ENCODE measurements at regions not wholly inside any gene's neighbourhood (a gene's known extent, or its start where the extent isn't known, plus 50 kb on each side); places are given as distances from the start of the nearest gene placed in this dataset.

- Mint-ChIP-seq H3K36me3 (ENCODE audit: low read depth) (no peaks in the 10 kb centered on the region), H3K27ac (ENCODE audit: unreplicated experiment) (no peak overlapping the region), H3K9me3 (ENCODE audit: low read depth) (no peaks in the 10 kb centered on the region), H3K4me1 (ENCODE audit: low read depth) (peaks cover 4% of the 10 kb centered on the region), H3K27me3 (ENCODE audit: low read depth) (no peaks in the 10 kb centered on the region), H3K4me3 (ENCODE audit: unreplicated experiment) (no peak overlapping the region)
- no peak for DNase-seq (ENCODE audit: low spot score)
- TF ChIP-seq CTCF (IDR thresholded peaks at IDR 0.05), result no peak
Observed at GRCh38 chr3:148168347-148168746, 529.4 kb upstream of the AGTR1 start.

- TF ChIP-seq CTCF (IDR thresholded peaks at IDR 0.05), result no peak
- DNase-seq (ENCODE audit: low spot score), result no peak
- Mint-ChIP-seq H3K27ac (ENCODE audit: unreplicated experiment) (no peak overlapping the region), H3K4me3 (ENCODE audit: unreplicated experiment) (no peak overlapping the region), H3K9me3 (ENCODE audit: low read depth) (no peaks in the 10 kb centered on the region), H3K36me3 (ENCODE audit: low read depth) (no peaks in the 10 kb centered on the region), H3K4me1 (ENCODE audit: low read depth) (peaks cover 32% of the 10 kb centered on the region), H3K27me3 (ENCODE audit: low read depth) (no peaks in the 10 kb centered on the region)
Observed at GRCh38 chr3:148173851-148174250, 523.9 kb upstream of the AGTR1 start.

- TF ChIP-seq CTCF (IDR thresholded peaks at IDR 0.05), result no peak
- no peak overlapping the region for H3K4me3 Mint-ChIP-seq (ENCODE audit: unreplicated experiment)
- no peak for DNase-seq (ENCODE audit: low spot score)
- H3K36me3 Mint-ChIP-seq (ENCODE audit: low read depth), result no peaks in the 10 kb centered on the region
- H3K9me3 Mint-ChIP-seq (ENCODE audit: low read depth), result no peaks in the 10 kb centered on the region
- no peak overlapping the region for H3K27ac Mint-ChIP-seq (ENCODE audit: unreplicated experiment)
- H3K4me1 Mint-ChIP-seq (ENCODE audit: low read depth), result peaks cover 32% of the 10 kb centered on the region
- no peaks in the 10 kb centered on the region for H3K27me3 Mint-ChIP-seq (ENCODE audit: low read depth)
Observed at GRCh38 chr3:148175214-148175613, 522.5 kb upstream of the AGTR1 start.

- Mint-ChIP-seq H3K27me3 (ENCODE audit: low read depth) (no peaks in the 10 kb centered on the region), H3K4me1 (ENCODE audit: low read depth) (peaks cover 28% of the 10 kb centered on the region), H3K36me3 (ENCODE audit: low read depth) (no peaks in the 10 kb centered on the region), H3K27ac (ENCODE audit: unreplicated experiment) (no peak overlapping the region), H3K9me3 (ENCODE audit: low read depth) (no peaks in the 10 kb centered on the region), H3K4me3 (ENCODE audit: unreplicated experiment) (no peak overlapping the region)
- no peak for DNase-seq (ENCODE audit: low spot score)
- TF ChIP-seq CTCF (IDR thresholded peaks at IDR 0.05), result no peak
Observed at GRCh38 chr3:148178503-148178902, 519.2 kb upstream of the AGTR1 start.

- no peak for DNase-seq (ENCODE audit: low spot score)
- Mint-ChIP-seq H3K36me3 (ENCODE audit: low read depth) (no peaks in the 10 kb centered on the region), H3K27me3 (ENCODE audit: low read depth) (no peaks in the 10 kb centered on the region), H3K4me1 (ENCODE audit: low read depth) (no peaks in the 10 kb centered on the region), H3K27ac (ENCODE audit: unreplicated experiment) (no peak overlapping the region), H3K4me3 (ENCODE audit: unreplicated experiment) (no peak overlapping the region), H3K9me3 (ENCODE audit: low read depth) (no peaks in the 10 kb centered on the region)
- no peak for TF ChIP-seq CTCF (IDR thresholded peaks at IDR 0.05)
Observed at GRCh38 chr3:148184798-148185197, 512.9 kb upstream of the AGTR1 start.

All from chondrocyte (in vitro differentiated cells).